Transverse colon (tissue), 4 donors: ENCODE measurements at regions not wholly inside any gene's neighbourhood (a gene's known extent, or its start where the extent isn't known, plus 50 kb on each side); places are given as distances from the start of the nearest gene placed in this dataset.

Source experiments
- EP300 ChIP-seq: sonication (generic); formaldehyde crosslinking; IDR thresholded peaks from one replicate; pipeline ENCODE4 v1.6.1; 2017; ENCODE audit warnings: antibody characterized with exemption, low read depth
- POLR2A ChIP-seq: fragments of 450-650 bp; IDR thresholded peaks from one replicate; pipeline ENCODE4 v1.6.1; 2016; ENCODE audit warnings: antibody characterized with exemption, mild to moderate bottlenecking, moderate library complexity
- POLR2AphosphoS5 ChIP-seq, 3 donors: sonication (generic); formaldehyde crosslinking; IDR thresholded peaks; one replicate each; pipeline ENCODE4 v1.6.1; 2016; ENCODE audit warnings: antibody characterized with exemption in 3 of 3
- TF ChIP-seq, protein P1 (sequence below), 5 experiments: fragments of 200-600 bp in 3 of 5; fragments of 450-650 bp in 2 of 5; sonication (generic) in 3 of 5; IDR thresholded peaks; 1 replicate in 2 of 5; 2 replicates in 3 of 5; pipeline ENCODE4 v1.5.1; 2016 to 2017; ENCODE audit warnings: antibody characterized with exemption in 5 of 5, inconsistent platforms in 3 of 5, mild to moderate bottlenecking in 2 of 5, moderate library complexity in 1 of 5

DNA sequence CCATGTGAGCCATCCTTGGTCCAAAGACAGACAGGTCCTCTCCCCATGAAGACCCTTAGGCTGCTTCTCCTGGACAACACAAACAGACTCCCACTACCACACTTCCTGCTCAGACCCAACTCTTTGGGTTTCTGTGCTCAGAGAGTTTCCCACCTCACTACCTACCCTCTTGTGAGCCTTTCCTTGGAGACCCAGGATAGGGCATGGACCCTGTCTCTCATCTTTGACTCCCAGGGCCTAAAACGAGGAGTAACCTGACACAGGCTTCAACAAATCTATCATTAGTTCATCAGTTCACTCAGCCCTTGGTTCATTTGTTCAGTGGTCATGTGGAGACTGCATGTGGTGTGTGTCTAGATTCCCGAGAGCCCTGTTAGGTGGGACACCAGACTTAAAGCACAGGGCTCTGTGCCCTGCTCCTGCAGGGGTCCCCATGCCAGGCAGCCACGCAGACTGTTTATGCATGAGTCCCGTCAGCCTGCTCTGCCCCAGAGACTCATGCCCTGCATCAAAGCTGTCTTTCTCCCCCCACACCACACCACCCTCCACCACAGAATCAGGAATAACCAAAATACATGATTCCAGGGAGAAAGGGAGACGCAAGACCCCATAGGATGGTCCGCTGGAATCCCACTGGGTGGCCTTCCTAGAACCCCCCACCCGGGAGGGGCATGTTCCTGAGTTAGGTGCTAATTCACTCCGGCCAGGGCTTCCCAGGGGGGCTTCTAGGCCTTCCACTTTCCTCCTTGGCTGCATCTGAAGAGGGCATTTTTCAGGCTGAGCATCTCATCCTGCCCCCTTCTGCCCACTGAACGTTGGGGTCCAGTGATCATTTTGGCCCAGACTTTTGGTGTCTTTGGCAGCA lies 100.2 kb upstream of the TEX51 start:
- TF ChIP-seq, protein P1, sequence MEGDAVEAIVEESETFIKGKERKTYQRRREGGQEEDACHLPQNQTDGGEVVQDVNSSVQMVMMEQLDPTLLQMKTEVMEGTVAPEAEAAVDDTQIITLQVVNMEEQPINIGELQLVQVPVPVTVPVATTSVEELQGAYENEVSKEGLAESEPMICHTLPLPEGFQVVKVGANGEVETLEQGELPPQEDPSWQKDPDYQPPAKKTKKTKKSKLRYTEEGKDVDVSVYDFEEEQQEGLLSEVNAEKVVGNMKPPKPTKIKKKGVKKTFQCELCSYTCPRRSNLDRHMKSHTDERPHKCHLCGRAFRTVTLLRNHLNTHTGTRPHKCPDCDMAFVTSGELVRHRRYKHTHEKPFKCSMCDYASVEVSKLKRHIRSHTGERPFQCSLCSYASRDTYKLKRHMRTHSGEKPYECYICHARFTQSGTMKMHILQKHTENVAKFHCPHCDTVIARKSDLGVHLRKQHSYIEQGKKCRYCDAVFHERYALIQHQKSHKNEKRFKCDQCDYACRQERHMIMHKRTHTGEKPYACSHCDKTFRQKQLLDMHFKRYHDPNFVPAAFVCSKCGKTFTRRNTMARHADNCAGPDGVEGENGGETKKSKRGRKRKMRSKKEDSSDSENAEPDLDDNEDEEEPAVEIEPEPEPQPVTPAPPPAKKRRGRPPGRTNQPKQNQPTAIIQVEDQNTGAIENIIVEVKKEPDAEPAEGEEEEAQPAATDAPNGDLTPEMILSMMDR (IDR thresholded peaks at IDR 0.05): no peak
- no peak for TF ChIP-seq POLR2AphosphoS5 (IDR thresholded peaks at IDR 0.05)
- TF ChIP-seq POLR2A: no peak
- TF ChIP-seq EP300: no peak
